HG02884 (cell line): ENCODE measurements at regions not wholly inside any gene's neighbourhood (a gene's known extent, or its start where the extent isn't known, plus 50 kb on each side); places are given as distances from the start of the nearest gene placed in this dataset.

ENCODE experiments used
- ATAC-seq: cut with Tn5 transposase; IDR thresholded peaks from one replicate; pipeline ENCODE4 v1.9.1; 2021; ENCODE audit warnings: mild to moderate bottlenecking, moderate library complexity; ENCODE audit not compliant: unreplicated experiment

DNA sequence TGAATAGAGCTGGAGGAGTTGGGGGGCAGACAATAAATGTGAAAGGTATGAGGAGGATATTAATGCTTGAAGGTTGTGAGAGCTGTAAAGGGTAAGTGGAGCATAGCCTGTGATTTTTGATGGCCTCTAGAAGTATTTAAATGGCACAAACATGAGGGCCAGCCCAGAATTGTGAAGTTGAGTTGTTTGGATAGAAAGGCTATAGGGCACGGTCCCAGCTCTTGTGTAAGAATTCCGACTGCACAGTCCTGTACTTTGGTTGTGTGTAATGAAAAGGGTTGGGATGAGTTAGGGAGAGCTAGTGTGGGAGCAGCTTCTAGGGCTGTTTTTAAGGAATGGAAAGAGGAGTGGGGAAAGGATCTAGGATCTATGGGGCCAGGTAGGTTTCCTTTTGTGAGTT lies 665.5 kb downstream of the USP25 start:
- ATAC-seq, result no peak

DNA sequence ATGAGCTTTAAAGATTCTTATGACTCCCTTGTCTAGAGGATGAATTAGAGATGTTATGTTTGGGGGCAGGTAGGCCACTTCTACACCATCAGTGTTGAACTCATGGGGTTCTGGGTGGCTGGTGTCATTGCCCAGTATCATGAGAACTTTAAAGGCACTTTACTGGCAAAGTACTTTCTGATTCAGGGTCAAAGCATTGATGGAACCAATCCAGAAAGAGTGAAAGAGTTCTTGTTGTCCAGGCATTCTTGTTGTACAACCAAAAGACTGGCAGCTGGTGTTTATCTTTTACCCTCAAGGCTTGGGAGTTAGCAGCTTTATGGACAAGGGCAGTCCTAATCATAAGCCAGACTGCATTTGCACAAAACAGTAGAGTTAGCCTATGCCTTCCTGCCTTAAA lies 673.0 kb downstream of the USP25 start:
- ATAC-seq, result no peak

DNA sequence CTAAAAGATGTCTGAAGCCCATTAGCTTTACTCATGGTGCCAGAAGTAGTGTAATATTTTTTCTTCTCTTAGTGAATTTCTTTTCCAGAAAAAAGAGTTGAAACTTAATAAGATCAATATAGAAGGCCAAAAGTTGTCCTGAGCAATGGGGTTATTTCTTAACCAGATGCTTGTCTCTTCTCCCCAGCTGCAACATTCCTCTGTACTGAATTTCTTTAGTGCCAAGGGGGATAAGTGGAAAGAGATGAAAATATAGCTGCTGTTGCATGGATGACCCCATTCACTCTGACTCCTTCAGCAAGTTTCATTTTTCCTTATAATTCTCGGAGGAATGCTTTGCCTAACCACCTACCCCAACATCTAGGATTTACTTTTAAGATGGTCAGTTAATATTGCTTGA lies 675.0 kb downstream of the USP25 start:
- no peak for ATAC-seq

DNA sequence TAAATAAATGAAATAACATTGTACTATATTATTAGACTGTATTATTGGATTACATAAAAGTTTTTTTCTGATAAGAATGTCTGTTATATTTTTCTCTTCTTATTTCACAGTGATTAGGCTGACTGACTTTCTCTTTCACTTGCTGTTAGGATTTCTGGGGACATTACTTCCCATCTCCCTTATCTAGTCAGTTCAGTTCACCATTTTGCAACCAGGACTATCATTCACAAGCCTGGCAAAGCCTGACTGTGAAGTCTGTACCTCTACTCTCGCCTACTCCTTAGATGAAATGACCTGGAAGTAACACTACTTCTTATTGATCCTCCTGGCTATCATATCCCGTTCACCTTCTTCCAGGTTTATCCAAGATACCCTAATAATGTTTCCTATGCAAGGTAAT lies 676.6 kb downstream of the USP25 start:
- no peak for ATAC-seq

DNA sequence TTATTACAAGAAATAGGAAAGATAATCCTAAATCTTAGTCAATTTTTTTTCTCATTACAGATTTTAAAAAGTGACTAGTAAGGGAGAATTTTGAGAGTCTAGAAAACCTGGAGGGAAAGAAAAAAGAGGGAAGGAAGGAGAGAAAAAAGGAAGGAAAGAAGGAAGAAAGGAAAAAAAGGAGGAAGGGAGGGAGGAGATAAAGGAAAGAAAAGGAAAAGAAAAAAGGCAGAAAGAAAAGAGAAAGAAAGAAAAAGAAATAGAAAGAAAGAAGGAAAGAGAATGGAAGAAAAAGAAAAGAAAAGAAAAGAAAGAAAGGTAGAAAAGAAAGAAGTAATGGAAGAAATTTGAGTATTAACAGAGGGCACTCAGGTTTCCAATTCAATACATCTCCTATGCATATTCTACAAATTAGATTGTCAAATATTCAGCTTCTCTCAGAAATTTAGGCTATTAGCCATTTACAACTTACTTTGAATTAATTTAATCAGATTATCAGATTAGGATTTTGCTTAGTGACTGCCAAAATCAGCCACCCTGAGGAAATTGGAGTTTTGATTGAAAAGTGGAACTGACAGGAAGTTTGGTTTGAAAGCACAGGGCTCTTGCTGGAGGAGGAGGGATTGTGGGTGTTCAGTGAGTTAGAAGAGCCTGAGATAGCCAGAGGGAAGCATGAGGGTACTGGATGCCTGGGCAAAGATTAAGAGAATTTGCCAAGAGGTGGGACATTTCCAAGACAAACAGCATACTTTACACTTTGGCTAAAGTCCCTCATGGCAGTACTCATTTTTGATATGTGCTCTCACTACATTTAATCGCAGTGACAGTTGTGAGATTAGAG lies 677.8 kb downstream of the USP25 start:
- no peak for ATAC-seq

- no peak for ATAC-seq
Observed at GRCh38 chr21:16408280-16408679, 678.5 kb downstream of the USP25 start.

DNA sequence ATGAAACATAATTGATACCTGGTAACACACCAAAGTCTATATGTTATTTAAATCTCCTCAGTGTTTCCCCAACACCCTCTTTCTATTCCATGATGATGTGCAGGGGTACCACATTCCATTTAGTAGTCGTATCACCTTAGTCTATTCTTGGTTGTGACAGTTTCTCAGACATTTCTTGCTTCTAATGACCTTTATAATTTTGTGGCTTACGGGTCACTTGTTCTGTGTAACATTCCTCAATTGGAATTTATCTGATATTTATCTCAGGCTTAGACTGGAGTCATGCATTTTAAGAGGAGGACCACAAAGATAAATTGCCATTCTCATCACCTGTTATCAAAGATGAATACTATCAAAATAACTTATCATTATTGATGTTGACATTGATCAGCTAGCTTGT lies 679.6 kb downstream of the USP25 start:
- no peak for ATAC-seq

DNA sequence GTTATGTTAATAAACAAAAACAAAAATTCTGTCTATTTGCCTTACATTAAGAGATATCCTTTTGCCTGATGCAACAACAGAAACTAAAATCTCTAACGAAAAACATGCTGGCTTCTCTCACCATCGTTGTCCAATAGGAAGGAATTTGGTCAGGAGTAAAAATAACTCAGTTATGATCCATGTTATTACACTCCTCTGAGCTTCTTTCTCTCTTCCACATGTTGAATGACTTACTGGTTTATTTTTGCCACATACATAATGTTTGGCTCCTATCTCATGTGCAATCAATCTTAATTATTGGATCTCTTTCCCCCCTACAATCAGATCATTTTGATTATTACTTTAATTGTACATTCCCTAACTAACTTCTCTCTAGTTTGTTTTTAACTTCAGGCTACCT lies 688.4 kb downstream of the USP25 start:
- ATAC-seq, result no peak

DNA sequence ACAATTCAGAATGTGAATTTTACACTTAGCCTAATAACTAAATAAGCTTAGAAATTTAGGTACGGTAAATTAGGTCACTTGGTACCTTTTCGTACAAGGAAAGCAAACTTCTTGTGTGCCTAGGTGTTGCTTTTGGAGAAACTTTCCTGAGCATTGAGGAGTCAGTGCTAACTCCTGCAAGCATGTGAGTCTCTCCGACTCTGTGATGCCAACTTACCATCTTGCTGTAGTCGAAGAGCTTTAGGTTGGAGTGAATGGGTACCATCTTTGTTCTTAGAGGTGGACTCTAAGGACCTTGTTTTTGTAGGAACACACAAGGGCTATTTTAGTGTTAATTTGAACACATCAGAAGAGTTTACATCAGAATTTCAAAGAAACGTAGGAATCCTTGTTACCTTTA lies 688.9 kb downstream of the USP25 start:
- ATAC-seq, result no peak

DNA sequence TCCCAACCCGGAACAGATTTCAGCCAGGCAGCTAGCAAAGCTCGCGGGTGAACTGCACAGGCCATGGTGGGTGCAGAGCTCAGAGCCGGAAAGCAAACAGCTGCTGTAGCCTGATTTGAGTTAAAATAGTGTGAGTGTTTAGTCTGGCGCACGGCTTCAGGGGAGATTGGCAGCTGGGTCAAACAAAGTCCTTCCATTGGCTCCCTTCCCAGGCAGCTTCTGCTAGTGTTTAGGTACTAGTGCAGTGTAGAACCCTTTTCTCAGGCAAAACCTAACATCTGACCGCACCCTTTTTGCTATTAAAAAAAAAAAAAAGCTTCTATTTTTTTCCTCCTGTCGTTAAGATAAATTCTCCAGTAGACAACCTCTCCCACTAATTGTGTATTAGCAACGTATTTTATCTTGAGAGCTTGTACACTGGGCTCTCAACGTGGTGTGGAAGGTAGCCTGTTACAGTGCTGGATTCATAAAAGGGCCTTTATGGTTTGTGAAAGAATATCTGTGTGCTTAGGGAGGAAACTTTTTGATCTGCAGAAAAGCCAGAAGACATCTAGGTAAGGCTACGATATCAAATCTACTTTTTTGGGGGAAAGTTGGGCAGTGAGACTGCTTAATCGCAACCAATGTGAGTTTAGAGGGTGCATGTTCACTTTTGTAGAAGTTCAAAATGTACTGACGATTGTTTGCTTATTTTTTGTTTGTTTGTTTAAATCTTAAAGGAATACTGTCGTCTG lies 689.6 kb downstream of the USP25 start:
- no peak for ATAC-seq

GRCh38 chr21:16420031-16420724 lies 690.4 kb downstream of the USP25 start:
- ATAC-seq, result no peak

DNA sequence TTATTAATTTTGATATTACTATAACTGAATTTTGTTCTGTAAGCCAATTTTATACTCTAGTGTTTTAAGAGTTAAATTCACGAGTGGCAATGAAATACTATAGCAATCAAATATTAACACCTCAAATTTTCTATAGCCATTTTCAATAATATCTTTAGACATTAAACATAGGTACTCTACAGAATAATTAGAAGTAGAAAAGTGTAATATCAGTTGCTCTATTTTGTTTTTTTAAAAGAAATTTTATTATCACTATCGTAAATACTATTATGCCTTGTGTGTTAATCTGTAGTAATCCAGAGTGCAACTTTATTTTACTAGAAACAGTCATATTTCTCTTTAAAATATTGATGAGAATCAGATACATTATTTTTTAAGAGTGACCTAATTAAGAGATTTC lies 691.2 kb downstream of the USP25 start:
- no peak for ATAC-seq

DNA sequence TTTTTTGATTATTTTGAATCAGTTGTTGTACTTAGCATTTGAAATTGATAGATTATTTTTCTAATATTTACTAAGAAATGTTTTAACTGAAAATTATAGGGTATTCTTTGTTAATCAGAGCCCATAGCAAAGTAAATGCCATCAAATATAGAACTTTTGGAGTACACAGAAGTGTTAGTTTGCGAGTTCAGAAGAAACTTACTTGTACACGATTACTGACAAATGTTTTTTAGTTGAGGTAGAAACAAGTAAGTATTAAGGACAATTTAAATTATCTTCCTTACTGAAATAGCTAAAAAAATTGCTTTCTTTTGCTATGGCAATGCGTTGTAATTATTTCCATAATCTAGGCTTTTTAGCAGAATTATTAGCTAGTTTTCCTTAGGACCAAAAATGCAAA lies 692.2 kb downstream of the USP25 start:
- no peak for ATAC-seq

- no peak for ATAC-seq
Observed at GRCh38 chr21:16422702-16423101, 692.9 kb downstream of the USP25 start.

DNA sequence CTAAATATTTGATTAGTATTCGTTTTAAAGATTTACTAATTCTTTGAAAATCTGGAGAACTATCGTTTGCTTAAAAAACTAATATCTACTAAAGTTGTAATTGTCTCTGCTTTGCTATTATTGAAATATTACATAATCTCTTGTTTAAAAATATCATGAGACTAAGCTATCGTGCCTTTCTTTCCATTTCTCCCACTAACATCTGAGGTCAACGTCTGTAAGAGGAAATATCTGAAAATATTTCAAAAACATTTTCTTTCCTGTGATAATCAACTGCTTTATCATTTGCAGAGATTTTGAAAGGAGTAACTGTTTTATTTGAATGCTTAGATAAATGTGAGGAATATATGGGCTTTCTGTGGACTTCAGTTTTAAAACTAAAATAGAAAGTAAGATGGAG lies 694.1 kb downstream of the USP25 start:
- ATAC-seq, result no peak

DNA sequence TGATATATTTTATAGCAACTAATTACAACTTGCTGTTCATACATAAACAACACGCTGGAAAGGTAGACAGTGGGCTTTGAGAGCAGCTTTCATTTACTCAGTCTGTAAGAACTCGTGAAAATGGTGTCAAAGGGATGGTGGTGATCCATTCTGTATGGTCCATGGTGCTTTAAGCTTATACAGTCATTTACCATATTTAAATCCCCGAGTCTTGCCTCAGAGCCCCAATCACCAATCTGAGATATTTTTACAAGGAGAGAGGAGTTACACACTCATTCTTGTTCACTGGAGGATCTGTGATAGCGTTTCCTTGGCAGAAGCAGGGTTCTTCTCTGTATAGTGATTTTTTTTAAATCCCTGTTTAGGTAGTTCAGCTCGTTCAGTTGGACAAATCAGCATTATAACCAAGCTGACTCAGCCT lies 694.6 kb downstream of the USP25 start:
- no peak for ATAC-seq

DNA sequence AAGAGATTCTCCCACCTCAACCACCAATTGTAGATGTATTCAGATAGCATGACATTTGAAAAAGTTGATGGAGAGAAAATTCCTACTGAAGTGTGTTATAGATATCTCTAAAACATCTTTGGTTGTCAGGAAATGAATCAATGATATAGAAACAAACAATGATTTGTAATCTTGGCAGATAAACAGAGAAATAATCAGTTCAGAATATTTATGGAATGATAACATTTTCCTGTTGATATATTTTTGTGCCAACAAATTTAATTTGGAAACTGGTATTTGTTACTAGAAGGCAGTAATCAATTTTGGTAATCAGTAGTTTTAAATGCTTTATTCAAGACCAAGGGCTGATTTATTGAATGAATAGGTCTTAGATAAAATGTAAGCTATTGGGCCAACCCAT lies 695.6 kb downstream of the USP25 start:
- ATAC-seq, result no peak

GRCh38 chr21:16426936-16427335 lies 697.2 kb downstream of the USP25 start:
- ATAC-seq, result no peak

DNA sequence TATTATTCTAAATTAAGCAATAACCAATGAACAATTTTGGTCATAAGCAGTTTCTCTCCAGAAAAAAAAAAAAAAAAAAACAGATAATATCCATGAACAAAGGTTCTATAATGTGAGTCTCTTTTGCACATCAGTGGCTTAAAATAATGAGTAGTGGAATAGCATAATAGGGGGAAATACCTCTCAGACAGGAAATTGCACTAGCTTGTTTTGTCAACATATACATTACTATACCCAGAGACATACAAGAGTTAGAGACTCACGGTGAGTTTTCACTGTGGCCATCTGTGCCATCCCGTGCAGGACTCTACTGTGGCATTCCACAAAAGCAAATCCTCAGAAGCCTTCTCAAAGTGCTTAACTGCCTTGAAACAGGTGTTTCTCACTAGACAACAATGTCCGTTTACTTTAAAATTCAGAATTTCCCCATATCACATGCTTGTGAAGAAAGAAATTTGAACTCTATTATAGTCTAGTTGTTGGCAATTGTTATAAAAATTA lies 697.9 kb downstream of the USP25 start:
- no peak for ATAC-seq

GRCh38 chr21:16437586-16437985 lies 707.8 kb downstream of the USP25 start:
- no peak for ATAC-seq

DNA sequence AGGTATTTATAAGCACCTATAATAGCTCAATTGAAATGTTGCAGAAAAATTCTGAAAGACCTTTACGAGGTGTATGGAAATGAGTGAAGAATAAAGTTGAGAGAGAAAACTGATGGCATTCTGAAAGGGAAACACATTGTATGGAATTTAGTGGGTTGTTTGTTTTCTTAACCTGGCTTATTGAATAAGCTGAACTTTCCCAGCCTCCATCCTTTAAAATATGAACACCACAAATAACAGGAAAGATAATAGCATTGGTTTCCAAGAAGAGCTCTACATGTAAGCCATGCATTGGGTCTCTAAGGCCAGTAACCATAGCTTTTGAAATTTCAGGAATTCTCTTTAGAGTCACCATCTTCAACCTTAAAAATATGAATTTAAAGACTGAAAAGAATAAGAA lies 709.0 kb downstream of the USP25 start:
- no peak for ATAC-seq

DNA sequence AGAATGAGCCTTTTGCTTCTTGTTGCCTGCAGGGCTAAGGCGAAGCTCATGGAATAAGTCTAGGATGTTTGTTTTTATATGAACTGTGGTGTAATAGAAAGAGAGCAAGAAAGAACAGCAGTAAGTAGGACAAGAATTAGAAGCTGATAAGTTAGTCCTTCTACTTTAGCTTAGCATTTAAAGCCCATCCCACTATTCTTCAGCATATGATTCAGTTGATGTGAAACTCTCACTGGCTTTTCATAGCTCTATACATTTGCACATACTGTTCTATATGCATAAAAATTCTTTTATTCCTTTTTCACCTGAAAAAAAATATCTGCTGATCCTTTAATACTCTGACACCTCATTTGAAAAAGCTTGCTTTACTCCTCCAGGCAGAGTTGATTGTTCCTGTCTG lies 712.0 kb downstream of the USP25 start:
- ATAC-seq, result no peak
